Activated gamma-delta T cell treated with anti-CD3 and anti-CD28 coated beads, Interleukin-2, amount 50 U/mL, for 16 hours (primary cell): ENCODE measurements at regions not wholly inside any gene's neighbourhood (a gene's known extent, or its start where the extent isn't known, plus 50 kb on each side); places are given as distances from the start of the nearest gene placed in this dataset.

ENCODE experiments used
- DNase-seq: peaks from one replicate; pipeline ENCODE4 v3.0.0-alpha.2; 2020; ENCODE audit warnings: low read depth

DNA sequence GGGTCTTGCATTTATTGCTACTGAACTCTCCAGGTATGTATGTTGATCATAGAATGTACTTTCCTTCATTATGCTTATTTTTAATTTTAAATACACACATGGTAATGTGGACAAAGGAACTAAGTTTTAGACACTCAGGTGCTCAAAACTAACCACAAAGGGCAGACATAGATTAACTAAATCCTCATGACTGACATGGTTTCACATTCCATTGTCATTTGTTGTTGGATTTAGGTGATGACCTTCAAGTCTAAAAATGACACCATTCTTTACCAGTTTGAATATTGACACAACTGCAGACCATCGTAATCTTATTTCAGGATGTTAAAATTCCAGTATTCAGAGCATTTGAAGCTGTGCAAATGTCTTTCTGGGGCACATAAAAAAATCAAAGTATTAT is 128.4 kb downstream of the BBS10 start:
- no peak for DNase-seq

DNA sequence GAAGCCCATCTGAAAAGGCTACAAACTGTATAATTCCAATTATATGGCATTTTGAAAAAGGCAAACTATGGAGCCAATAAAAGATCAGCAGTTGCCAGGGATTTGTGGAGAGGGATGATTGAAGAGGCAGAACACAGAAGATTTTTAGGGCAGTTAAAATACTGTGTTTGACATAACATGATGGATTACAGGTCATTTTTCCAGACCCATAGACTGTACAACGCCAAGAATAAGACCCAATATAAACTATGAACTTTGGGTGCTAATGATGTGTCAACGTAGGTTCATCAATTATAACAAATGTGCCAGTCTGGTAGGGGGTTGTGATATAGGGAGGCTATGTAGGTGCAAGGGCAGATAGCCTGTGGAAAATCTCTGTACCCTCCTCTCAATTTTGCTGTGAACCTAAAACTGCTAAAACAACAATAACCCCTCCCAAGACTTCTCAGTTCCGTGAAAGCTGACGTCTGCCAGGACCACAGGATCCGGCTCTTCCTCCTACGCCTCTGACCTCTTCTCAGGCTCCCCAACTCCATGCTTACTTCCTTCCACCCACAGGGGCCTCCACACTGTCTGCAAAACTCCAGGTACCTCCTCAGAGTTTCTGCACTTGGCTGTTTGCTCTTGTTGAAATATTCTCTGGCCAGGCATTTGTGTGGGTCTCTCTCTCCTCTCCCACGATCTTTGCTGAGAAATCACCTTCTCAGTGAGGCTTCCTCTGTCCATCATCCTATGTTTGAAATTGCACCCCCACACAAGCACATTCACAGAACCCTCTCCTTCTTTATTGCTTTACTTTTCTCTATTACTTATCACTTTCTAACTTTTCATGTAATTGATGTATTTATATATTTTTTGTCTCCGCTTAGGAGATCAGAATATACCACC is 131.4 kb downstream of the BBS10 start:
- no peak for DNase-seq

DNA sequence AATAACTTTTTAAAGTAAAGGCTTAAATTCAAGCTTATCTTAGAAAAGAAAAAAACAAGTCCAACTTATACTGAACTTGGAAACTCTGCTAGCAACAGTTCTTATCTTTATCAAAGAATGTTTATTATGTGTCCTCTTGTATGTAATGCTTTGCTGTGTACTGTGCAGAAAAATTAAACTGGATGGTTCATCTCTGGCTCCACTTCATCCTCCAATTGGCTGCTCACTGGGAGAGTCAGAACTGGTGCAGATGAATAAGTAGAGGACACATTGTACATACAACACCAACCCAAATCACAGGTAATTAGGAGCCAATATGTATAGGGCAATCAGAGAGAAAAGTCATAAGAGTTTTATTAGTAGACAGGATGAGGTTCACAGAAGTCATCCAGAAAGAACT is 123.6 kb upstream of the NAP1L1 start:
- no peak for DNase-seq

DNA sequence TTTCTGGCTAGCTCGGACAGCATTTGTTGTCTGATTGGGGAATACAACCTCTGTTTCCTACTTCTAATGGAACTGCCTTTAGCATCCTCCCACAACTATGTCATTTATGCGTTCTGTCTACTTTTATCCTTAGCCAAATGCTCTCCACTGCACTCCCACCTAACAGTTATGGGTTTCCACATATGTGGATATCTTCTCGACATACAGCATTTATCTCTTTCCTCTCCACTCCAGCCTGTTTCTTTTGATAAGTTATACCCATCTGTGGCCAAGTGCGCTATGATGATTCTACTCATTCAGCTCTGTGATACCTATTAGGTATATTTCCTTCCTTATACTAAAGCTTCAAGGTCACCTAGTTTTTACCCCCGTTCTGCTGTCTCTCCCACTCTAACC is 122.2 kb upstream of the NAP1L1 start:
- no peak for DNase-seq

DNA sequence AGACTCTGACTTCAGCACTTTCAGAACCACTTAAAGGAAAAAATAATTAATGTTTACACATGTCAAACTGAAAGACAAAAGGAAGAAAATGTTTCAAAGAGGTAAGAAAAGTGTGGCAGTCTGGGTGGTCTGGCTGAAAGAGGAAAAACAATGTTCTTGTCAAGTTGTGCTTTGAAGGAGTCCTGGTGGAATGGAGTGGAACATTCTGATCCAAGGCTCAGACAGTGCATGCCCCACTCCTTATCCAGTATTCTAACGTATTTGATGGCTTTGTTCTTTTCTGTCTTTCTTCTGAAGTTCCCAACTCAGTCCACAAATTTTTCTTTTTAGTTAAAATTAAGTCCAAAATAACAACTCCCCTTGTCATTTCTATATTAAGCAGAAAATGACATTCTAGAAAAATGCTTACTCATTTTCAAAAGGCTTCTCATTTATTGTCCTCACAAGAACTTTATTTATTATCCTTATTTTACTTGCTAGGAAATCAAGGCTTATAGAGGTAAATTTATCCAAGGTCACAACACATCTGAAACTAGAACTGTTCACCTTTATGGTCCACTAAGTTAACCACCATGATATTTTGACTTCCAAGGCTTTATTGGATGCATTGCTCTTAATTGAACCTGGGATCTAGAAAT is 121.7 kb upstream of the NAP1L1 start:
- DNase-seq, result no peak

DNA sequence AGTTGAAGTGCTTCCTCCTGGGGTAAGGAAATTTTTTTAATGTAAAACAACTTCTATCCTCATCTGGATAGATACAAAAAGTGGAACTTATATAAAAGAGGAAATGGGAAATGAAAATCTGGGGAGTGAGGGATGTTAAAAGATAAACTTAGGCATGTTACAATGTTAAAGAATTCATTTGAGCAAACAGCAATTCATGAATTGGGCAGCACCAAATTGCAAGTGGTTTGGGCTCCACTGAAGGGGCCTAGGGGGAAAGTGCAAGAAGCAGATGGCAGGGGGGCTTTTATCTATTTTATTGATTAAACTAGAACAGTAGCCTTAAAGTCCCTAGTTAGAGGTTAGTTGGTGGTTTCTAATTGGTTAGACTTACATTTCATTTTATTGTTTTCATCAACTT is 118.1 kb upstream of the NAP1L1 start:
- no peak for DNase-seq

DNA sequence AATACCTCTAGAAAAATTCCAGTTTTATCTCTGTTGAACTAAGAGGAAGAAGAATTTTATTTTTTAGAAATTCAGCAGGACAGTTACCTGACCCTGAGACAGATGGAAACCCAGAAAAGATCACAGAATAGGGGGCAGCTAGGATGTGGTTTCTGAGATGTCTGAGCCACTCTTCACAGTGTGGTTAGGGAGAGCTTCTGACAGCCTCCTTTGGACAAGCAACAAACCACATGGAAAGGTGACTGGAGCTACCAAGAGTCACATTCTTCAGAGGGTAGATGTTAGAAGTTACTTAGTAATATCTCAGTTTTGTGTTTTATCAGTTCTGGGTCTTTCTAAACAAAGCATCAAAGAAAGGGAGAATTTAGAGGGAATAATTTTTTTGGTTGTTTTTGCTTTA is 117.3 kb upstream of the NAP1L1 start:
- DNase-seq, result no peak

DNA sequence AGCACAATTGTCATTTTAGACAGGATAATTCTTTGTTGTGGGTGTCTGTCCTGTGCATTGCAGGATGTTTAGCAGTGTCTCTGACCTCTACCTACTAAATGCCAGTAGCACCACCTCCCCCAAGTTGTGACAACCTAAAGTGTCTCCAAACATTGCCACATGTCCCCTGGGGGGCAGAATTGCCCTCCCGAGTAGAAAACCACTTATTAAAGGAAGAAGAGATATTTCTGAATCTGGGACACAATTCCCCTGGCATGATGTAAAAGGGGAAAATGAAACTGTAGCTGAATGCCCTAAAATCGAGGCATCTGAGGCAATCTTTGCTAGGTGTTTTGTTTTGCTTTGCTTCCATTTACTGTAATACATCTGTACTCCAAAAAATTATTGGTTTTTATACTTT is 116.8 kb upstream of the NAP1L1 start:
- no peak for DNase-seq

DNA sequence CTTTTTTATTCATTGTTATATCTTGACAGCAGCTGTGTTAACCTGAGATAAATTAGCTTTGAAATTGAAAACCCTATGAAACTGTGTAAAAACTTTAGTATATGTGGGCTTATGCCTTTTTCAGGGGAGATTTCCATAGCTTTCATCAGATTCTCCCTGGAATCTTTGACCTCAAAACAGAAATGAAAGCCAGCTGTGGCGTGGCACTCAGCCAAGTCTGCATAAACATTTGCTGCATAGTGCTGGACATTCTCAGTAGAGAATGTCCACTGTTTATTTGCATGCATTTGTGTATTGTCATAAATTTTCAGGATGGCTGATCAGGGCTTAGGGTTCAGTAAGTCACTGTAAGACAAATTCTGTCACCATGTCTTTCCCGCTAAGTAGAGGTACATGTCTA is 115.3 kb upstream of the NAP1L1 start:
- DNase-seq, result no peak

DNA sequence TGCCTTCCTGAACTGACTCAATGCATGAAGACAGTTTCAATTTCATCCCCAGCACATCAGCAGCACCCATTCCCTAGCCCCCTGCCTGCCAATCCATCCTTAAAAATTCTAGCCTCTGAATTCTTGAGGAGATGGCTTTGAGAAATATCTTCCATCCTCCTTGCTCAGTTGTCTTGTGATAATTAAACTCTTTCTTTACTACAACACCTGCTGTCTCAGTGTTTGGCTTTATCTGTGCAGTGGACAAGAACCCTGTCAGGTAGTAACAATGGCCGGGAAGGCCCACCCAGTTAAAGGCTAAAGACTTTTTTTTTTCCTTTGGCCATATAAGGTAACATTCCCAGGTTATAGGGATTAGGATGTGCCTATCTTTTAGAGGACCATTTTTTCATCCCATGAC is 114.4 kb upstream of the NAP1L1 start:
- no peak for DNase-seq

DNA sequence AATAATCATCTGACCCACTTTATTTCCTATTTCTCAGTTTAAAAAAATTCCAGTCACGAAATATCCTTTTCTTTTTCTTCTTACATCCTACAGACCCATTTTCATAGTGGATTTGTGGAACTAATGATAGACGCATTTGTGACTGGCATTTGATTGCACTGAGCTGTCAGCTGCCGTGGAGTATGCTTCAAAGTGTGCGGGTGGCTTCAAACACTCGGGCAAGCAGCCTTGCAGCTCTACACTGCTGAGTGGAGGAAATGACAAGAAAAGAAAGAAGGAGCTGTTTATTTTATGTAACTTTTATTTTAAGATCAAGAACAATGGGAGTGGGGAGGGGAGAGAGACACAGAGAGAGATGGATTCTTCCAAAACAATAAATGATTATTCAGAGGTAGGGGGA is 112.8 kb upstream of the NAP1L1 start:
- DNase-seq, result no peak

DNA sequence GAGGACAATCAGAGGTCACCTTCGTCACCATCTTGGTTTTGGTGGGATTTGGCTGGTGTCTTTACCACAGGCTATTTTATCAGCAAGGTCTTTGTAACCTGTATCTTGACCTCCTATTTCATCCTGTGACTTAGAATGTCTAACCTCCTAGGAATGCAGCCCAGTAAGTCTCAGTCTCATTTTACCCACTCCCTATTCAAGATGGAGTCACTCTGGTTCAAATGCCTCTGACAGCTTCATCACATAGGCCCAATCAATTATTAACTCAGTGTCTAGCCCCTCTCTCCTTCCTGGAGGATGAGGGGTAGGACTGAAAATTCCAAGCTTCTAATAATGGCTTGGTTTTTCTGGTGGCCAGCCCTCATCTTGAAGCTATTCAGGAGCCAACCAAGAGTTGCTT is 111.4 kb upstream of the NAP1L1 start:
- DNase-seq, result no peak

DNA sequence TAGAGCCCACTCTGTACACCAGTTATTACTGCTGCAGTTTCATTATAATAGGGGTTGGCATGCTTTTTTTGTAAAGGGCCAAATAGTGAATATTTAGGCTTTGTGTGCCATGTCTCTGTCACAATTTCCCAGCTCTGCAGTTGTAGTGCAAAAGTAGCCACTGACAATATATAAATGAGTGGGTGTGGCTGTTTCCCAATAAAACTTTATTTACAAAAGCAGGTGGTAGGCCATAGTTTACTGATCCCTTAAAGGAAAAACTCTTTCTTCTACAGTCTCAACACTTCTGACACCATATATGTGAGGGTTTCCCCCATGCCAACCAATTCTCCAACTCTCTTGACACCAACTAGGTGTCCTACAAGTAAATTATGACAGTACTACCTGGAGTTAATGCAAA is 110.2 kb upstream of the NAP1L1 start:
- no peak for DNase-seq

DNA sequence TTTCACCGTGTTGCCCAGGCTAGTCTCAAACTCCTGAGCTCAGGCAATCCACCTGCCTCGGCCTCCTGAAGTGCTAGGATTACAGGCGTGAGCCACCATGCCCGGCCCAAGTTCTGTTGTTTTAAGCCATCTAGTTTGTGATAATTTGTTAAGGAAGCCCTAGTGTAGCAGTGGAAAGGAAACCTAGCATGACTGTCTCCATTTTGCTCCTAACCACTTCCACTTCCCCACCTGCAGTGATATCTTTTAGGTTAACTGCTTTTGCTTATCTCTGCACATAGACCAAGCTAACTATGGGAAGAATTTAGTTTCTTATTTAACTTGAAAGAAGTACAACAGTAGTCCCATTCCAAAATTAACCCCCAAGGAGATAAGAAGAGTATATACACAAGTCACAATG is 109.5 kb upstream of the NAP1L1 start:
- DNase-seq, result no peak

DNA sequence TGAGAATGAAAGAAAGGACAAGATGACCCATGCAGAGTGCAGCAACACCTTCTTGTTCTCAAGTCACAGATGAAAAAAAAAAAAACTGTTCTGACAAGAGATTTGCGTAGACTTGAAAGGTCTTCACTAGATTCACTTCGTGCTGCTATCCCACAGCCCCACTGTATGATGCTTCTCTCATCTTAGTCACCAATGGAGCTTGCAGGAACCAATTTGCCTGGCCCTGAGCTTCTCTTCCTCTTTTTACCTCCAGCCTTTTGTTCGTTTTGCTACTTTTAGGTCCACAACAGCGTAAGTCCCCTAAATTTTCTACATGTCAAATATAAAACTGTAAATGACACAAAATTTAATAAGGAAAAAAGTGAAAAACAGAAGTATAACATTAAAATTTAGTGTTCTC is 107.9 kb upstream of the NAP1L1 start:
- no peak for DNase-seq

DNA sequence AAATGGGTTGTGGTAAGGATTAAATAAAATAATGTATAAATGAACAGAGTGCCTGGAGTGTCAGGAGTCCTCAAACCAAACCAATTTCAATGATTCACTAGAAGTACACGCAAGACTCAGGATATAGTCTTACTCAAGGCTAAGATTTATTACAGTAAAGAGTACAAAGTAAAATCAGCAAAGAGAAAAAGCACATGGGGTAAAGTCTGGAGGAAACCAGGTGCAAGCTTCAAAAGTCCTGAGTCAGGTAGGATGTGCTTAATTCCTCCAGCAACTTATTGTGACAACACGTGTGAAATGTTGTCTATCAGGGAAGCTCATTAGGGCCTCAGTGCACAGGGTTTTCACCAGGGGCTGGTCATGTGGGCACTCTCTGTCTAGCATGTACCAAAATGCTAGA is 105.8 kb upstream of the NAP1L1 start:
- DNase-seq, result no peak

DNA sequence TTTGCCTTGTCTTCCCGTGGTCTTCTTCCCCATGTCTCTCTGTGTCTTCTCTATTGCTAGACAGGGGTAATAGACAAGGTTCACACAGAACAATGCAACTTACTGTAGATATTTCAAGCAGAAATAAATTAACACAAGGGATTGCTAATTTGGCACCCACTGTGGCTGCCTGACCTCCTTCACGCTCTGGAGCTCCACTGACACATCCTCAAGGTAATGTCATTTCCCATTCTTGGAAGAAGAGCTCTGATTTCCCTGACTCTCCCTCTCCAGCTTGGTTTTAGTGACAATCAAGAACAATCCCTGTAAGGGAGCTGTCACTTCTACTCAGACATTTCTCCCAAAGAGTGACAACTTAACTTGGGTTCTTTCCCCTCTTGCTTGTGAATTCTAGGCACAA is 105.4 kb upstream of the NAP1L1 start:
- no peak for DNase-seq

DNA sequence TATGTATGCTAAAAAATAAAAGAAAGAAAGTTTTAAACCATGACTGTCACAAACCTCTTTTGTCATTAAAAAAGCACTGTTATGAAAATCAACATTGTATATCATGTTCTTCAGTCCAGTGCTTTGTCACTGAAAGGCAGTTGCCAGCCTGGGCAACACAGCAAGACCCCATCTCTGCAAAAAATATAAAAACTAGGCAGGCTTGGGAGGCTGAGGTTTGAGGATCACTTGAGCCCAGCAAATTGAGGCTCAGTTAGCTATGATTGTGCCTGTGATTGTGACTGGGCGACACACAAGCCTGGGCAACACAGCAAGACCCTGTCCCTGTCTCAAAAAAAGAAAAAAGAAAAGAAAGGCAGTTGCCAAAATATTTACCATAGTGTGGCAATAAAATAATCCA is 102.7 kb upstream of the NAP1L1 start:
- no peak for DNase-seq

DNA sequence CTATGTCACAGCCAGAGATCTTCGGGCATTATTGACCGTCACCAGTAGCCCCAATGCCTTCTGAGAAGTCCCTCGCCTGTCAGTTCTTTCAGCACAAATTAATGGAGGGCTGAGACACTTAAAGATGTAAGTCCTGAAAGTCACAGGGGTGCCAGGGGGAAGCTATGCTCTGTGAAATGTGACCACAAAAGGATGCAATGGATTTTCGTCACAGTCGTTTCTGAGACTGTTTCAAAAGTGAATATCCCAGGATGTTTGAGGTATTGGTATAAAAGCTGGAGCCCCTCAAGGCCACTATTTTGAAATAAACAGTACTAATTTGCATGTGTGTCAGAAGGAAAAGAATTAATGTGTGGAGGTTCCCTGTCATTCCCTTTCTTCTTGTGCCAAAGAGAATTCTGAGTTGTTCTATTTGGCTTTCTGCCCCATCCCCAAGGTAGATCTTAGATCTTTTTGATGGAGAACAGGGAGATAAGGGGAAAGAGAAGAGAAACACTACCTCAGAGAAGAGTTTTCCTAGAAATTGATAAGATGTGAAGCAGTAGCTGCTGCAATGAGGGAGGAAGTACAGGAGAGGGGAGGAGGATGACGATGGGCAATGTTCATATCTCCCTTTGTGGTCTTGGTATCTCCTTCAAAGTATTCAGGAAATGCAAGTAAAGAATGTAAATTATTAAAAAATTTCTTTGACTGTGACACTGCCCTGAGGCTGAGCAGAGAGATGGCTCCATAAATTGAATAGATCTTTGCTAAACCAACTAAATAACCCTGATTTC is 101.8 kb upstream of the NAP1L1 start:
- no peak for DNase-seq

DNA sequence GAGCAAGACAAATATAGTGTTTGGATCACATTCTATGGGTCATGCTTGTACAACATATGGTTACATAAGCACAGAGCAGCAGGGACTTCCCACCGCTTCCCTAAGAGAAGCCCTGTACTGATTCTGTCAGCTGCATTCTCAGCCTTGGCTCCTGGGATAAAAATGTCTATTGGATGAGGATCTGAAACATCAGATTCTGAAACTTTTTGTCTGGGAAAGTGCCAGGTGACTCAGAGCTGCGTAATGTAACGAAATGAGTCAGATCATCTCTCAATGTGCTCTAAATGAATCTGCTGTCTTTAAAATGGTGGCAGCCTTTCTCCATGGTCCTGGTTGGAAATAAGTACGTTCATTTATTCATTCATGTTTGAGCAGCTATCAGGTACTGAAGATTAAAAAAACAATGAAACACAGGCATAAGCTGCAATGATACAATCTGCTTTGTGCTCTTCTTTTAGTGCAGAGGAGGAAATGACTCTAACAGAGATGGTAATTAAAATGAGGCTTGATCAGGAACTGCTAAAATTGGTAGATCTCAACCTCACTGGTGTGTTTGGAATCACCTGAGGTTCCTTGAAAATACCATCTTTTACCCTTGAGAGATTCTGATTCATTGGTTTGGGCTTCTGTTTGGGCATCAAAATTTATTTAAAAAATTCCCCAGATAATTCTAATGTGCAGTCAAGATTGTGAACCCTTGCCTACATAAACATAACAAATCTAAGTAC is 99.1 kb upstream of the NAP1L1 start:
- DNase-seq, result no peak

DNA sequence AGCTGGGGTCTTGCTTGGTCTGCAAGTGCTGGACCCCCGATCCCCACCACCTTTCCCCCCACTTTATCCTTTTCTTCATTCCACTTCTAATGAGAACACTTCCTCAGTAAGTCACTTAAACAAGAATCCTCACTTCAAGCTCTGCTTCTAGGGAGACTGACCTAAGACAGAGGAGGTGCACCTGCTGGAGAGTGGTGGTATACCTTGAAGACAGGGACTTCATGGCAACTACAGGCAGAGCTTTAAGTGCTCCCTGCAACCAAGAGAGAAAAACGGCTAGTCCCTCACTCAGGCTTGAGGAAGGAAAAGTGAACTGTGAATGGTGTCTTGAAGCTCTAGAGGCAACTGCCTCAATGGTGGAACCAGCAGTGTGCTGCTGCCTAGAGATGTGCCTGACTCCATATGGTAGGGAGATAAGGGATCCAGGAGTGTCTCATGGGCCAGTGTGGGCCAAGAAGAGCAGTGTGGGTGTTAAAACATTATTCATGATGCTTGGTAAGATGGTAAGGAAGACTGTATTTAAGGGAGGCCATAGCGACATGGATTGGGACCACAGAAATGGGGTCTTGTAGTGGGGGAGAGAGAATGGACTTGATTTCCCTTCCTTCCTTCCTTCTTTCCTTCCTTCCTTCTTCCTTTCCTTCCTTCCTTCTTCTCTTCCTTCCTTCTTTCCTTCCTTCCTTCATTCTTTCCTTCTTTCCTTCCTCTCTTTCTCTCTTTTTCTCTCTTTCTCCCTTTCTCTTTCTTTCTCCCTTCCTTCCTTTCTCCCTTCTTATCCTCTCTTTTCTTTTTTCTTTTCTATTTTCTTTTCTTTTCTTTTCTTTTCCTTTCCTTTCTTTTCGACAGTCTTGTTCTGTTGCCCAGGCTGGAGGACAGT is 96.2 kb upstream of the NAP1L1 start:
- DNase-seq, result no peak
